GM12878 (cell line): ENCODE measurements at regions not wholly inside any gene's neighbourhood (a gene's known extent, or its start where the extent isn't known, plus 50 kb on each side); places are given as distances from the start of the nearest gene placed in this dataset.

ENCODE experiments used
- ATAC-seq: fragments of 200-7000 bp; cut with Tn5 transposase; 3 replicates; pipeline ENCODE4 v1.9.1; 2020; ENCODE audit warnings: mild to moderate bottlenecking, moderate library complexity
- BruUV-seq: library from RNA; stranded (reverse); fragments of 400-500 nt; replicated peaks from 2 replicates; lab custom pipeline; 2021; lab: Mats Ljungman, UMichigan
- CTCF ChIA-PET: fragments of 300-600 bp; sonication (Branson Sonifier 250); formaldehyde crosslinking; extraction: SDS; loops from one replicate; lab custom pipeline; 2021; ENCODE audit warnings: inconsistent platforms; lab: Yijun Ruan, JAX
- POLR2A ChIA-PET: fragments of 350-600 bp; formaldehyde crosslinking; extraction: SDS; loops from one replicate; lab custom pipeline; 2021; ENCODE audit warnings: inconsistent platforms; lab: Charles Lee
- RAD21 ChIA-PET: fragments of 300-600 bp; sonication (Branson Sonifier 250); formaldehyde crosslinking; loops from one replicate; lab custom pipeline; 2023; ENCODE audit warnings: antibody characterized with exemption; ENCODE audit not compliant: unreplicated experiment; lab: Charles Lee
- SMC1A ChIA-PET: fragments of 300-600 bp; sonication (Branson Sonifier 250); formaldehyde crosslinking; loops from one replicate; lab custom pipeline; 2023; ENCODE audit not compliant: unreplicated experiment, uncharacterized antibody; lab: Charles Lee
- DNase-seq: peaks from one replicate; pipeline ENCODE4 v3.0.0-alpha.2; 2011; ENCODE audit warnings: low read depth, low spot score
- FAIRE-seq: peaks from 3 replicates; lab custom pipeline; 2011; peaks lifted over from hg19 to GRCh38; lab: Jason Lieb, UNC
- H2AFZ ChIP-seq: 2 replicates; pipeline ENCODE4 v1.6.0; 2011; ENCODE audit warnings: low read depth, low read length, control low read depth; ENCODE audit not compliant: control insufficient read depth
- H3K27ac ChIP-seq: 2 replicates; pipeline ENCODE4 v1.5.1; 2011; ENCODE audit warnings: control low read depth; ENCODE audit not compliant: control insufficient read depth, insufficient read depth
- H3K27me3 ChIP-seq, 2 experiments: replicated peaks in 1 of 2; 2 replicates each; pipeline versions ENCODE4 v1.6.0 to v1.6.1; 2011; ENCODE audit warnings: low read length in 1 of 2; ENCODE audit not compliant: control insufficient read depth in 2 of 2, insufficient read depth in 2 of 2
- H3K36me3 ChIP-seq, 2 experiments: 2 replicates each; pipeline ENCODE4 v1.5.1; 2011; ENCODE audit warnings: low read length in 1 of 2; ENCODE audit not compliant: control insufficient read depth in 2 of 2, insufficient read depth in 2 of 2
- H3K4me1 ChIP-seq: 2 replicates; pipeline ENCODE4 v1.6.1; 2011; ENCODE audit warnings: mild to moderate bottlenecking, low read length, moderate library complexity, mixed read lengths; ENCODE audit not compliant: control insufficient read depth, insufficient read depth
- H3K4me2 ChIP-seq: 2 replicates; pipeline ENCODE4 v1.6.0; 2011; ENCODE audit warnings: control low read depth; ENCODE audit not compliant: control insufficient read depth, insufficient read depth
- H3K4me3 ChIP-seq: fragments of 200-600 bp; sonication (generic); 2 replicates; pipeline ENCODE4 v1.5.1; 2016
- H3K79me2 ChIP-seq: 2 replicates; pipeline ENCODE4 v1.6.0; 2011; ENCODE audit warnings: low read length; ENCODE audit not compliant: control insufficient read depth, insufficient read depth
- H3K9ac ChIP-seq: 2 replicates; pipeline ENCODE4 v1.8.0; 2011; ENCODE audit warnings: low read length, control low read depth, mixed read lengths; ENCODE audit not compliant: control insufficient read depth, insufficient read depth
- H3K9me3 ChIP-seq: replicated peaks from 3 replicates; pipeline ENCODE4 v1.5.1; 2011; ENCODE audit warnings: mild to moderate bottlenecking, low read length; ENCODE audit not compliant: control insufficient read depth, insufficient read depth
- H4K20me1 ChIP-seq: 2 replicates; pipeline ENCODE4 v1.6.0; 2011; ENCODE audit not compliant: control insufficient read depth, insufficient read depth
- BCLAF1 ChIP-seq: fragments of 450-650 bp; IDR thresholded peaks from 2 replicates; pipeline ENCODE4 v1.6.1; 2017; ENCODE audit warnings: antibody characterized with exemption, mild to moderate bottlenecking, moderate library complexity
- BHLHE40 ChIP-seq, 2 experiments: fragments of 450-650 bp in 1 of 2; IDR thresholded peaks; 2 replicates each; pipeline ENCODE4 v1.6.1; 2011 to 2017; ENCODE audit warnings: low read depth in 2 of 2, borderline replicate concordance in 1 of 2, improper control_type of control experiment in 1 of 2, low read length in 1 of 2, mild to moderate bottlenecking in 1 of 2
- CHD2 ChIP-seq: IDR thresholded peaks from 2 replicates; pipeline ENCODE4 v1.6.1; 2011; ENCODE audit warnings: low read depth, low read length, improper control_type of control experiment, borderline replicate concordance
- FOXM1 ChIP-seq: IDR thresholded peaks from 2 replicates; pipeline ENCODE4 v1.6.1; 2012; ENCODE audit warnings: low read depth, mild to moderate bottlenecking, inconsistent platforms, low read length, moderate library complexity
- HCFC1 ChIP-seq: fragments of 150-350 bp; IDR thresholded peaks from 2 replicates; pipeline ENCODE4 v1.6.1; 2014; ENCODE audit warnings: low read length
- HDAC2 ChIP-seq: fragments of 200-600 bp; sonication (generic); IDR thresholded peaks from 2 replicates; pipeline ENCODE4 v1.6.1; 2017
- PBX3 ChIP-seq: IDR thresholded peaks from 2 replicates; pipeline ENCODE4 v1.6.1; 2011; ENCODE audit warnings: mild to moderate bottlenecking, low read depth, low read length, moderate library complexity; ENCODE audit not compliant: insufficient replicate concordance
- SMAD1 ChIP-seq: fragments of 450-650 bp; IDR thresholded peaks from 2 replicates; pipeline ENCODE4 v1.6.1; 2018; ENCODE audit warnings: mild to moderate bottlenecking, low read depth; ENCODE audit not compliant: partially characterized antibody
- SMC3 ChIP-seq: IDR thresholded peaks from 2 replicates; pipeline ENCODE4 v1.6.1; 2011; ENCODE audit warnings: low read length, improper control_type of control experiment, borderline replicate concordance
- WGBS: methylation state at CpG from one replicate; pipeline ENCODE4 v1.1.6; 2016; ENCODE audit warnings: low lambda C conversion rate; ENCODE audit not compliant: insufficient replicate concordance, insufficient coverage; ENCODE audit errors: missing lambda C conversion rate; 5-methylcytosine and 5-hydroxymethylcytosine counted together
- in situ Hi-C: fragments of 300-500 bp; cut with MboI; formaldehyde crosslinking; loops from 9 replicates; pipeline ENCODE4 v1.14.3; 2018; ENCODE audit warnings: mixed read lengths
- intact Hi-C: fragments of 100-400 bp; cut with micrococcal nuclease; formaldehyde crosslinking; loops from one replicate; pipeline ENCODE4 v1.14.2; 2022; ENCODE audit not compliant: unreplicated experiment

GRCh38 chr6:22082218-22082617 lies 214.6 kb downstream of the PRL start:
- H3K4me1 ChIP-seq = no peaks in the 10 kb centered on the region; the same call in 1 of the 2 replicates
- intact Hi-C loops (no loop called here), in situ Hi-C loops (no loop called here)
- H4K20me1 ChIP-seq = no peaks in the 10 kb centered on the region
- DNase-seq = no peak
- ChIA-PET SMC1A (interaction anchor here (1.5 kb wide), 1 partner anchor 14 kb away, joined by 6 read pairs; no protein-coding TSS in a partner anchor), RAD21 (no interaction called here), POLR2A (no interaction called here), CTCF (interaction anchor here (0.9 to 1.1 kb wide), 2 partner anchors 9 to 1216 kb away, joined by 3 to 4 read pairs; no protein-coding TSS in a partner anchor)
- FAIRE-seq = no peak
- peak; percentile 18; the same call in 1 of the 3 replicates for ATAC-seq
- TF ChIP-seq HDAC2 (no peak), SMAD1 (no peak)
- H3K36me3 ChIP-seq = no peaks in the 10 kb centered on the region
- H2AFZ ChIP-seq = no peak overlapping the region
- BruUV-seq = no TSS peak
- H3K9me3 ChIP-seq = no peaks in the 10 kb centered on the region; the same call in 1 of the 3 replicates
- no peak overlapping the region for H3K4me2 ChIP-seq
- WGBS = 35% methylated on average over 3 of the region's 3 CpGs
- no peaks in the 10 kb centered on the region for H3K79me2 ChIP-seq
- H3K27ac ChIP-seq = no peak overlapping the region
- no peak overlapping the region for H3K9ac ChIP-seq
- H3K4me3 ChIP-seq = no peak overlapping the region
- no peaks in the 10 kb centered on the region for H3K27me3 ChIP-seq

- H4K20me1 ChIP-seq = no peaks in the 10 kb centered on the region
- no peaks in the 10 kb centered on the region for H3K36me3 ChIP-seq
- H3K4me1 ChIP-seq = no peaks in the 10 kb centered on the region; the same call in 1 of the 2 replicates
- DNase-seq (no peak), FAIRE-seq (no peak), ATAC-seq (no peak)
- H3K9me3 ChIP-seq = no peaks in the 10 kb centered on the region; the same call in 1 of the 3 replicates
- no TSS peak for BruUV-seq
- 57% methylated on average over 1 of the region's 1 CpG for WGBS
- no peak overlapping the region for H3K4me3 ChIP-seq
- in situ Hi-C loops (no loop called here), intact Hi-C loops (no loop called here)
- CTCF ChIA-PET = interaction anchor here (0.6 to 1.1 kb wide), 3 partner anchors 56 to 1217 kb away, joined by 3 to 4 read pairs (median 3); no protein-coding TSS in a partner anchor
- H3K27me3 ChIP-seq = no peaks in the 10 kb centered on the region
- SMC1A ChIA-PET = interaction anchor here (0.6 to 1.5 kb wide), 4 partner anchors 9 to 18 kb away, joined by 3 to 6 read pairs (median 4); no protein-coding TSS in a partner anchor
- no peak overlapping the region for H3K4me2 ChIP-seq
- H3K79me2 ChIP-seq = no peaks in the 10 kb centered on the region
- no peak overlapping the region for H3K27ac ChIP-seq
- no peak overlapping the region for H3K9ac ChIP-seq
- H2AFZ ChIP-seq = no peak overlapping the region
- RAD21 ChIA-PET = interaction anchor here (1.0 to 1.1 kb wide), 2 partner anchors 58 to 111 kb away, joined by 3 read pairs; no protein-coding TSS in a partner anchor
- POLR2A ChIA-PET = interaction anchor here (0.5 kb wide), 1 partner anchor 18 kb away, joined by 3 read pairs; no protein-coding TSS in a partner anchor
- no peak for TF ChIP-seq SMC3
- no peak for TF ChIP-seq FOXM1
- no peak for TF ChIP-seq PBX3
- TF ChIP-seq BHLHE40 (IDR thresholded peaks at IDR 0.05; ENCODE audit: borderline replicate concordance in 1 of 2, low read depth in 2 of 2, low read length in 1 of 2) = no peak
- TF ChIP-seq CHD2 = no peak
- TF ChIP-seq HCFC1 = no peak
- TF ChIP-seq BCLAF1 = no peak
Observed at GRCh38 chr6:22083119-22083518, 213.7 kb downstream of the PRL start.
